ENCODE measurements at regions not wholly inside any gene's neighbourhood (a gene's known extent, or its start where the extent isn't known, plus 50 kb on each side); places are given as distances from the start of the nearest gene placed in this dataset.

DNA sequence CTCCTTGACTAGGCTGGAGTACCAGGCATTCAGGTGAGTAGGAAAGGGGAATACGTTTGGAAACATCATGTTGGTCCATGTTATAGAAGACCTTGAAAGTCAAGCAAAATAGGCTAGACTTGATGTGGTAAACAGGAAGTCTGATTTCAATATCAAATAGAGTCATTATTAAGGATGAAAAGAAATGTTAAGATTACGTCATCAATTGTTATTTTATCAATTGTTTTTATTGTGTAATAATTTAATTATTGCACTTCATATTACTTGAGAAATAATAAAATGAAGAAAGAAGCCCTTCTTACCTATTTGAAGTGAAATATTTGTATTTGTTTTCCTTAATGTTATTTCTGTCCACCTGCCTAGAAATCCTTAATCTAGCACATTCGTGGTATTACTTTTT lies 361.0 kb upstream of the HAND2 start:
- Mint-ChIP-seq H3K4me3 (no peak overlapping the region), H3K36me3 (ENCODE audit: insufficient read depth in 1 of 3, low read depth in 3 of 3) (0 out of 7 replicates have a peak, but pooled peaks cover 0 to 3% (median 0%) of the 10 kb centered on the region in 3 experiments), H3K27ac (no peak overlapping the region), H3K4me1 (no peaks in the 10 kb centered on the region), H3K27me3 (ENCODE audit: low read depth) (no peaks in the 10 kb centered on the region), H3K9me3 (peaks cover 6 to 10% of the 10 kb centered on the region in 2 experiments; a peak in 4 of 5 replicates)
- Histone ChIP-seq H3K9ac (ENCODE audit: extremely low read depth, insufficient read length, low read length) (no peak overlapping the region), H3K79me1 (ENCODE audit: insufficient read depth, low read depth, low read length, poor library complexity, severe bottlenecking) (no peaks in the 10 kb centered on the region), H4K91ac (ENCODE audit: insufficient read length, low read depth, low read length) (no peak overlapping the region), H2AFZ (ENCODE audit: low read length) (no peak overlapping the region), H4K20me1 (ENCODE audit: control insufficient read depth, insufficient read depth, insufficient read length) (no peaks in the 10 kb centered on the region), H2BK15ac (ENCODE audit: low read depth, low read length) (no peak overlapping the region), H3K23ac (ENCODE audit: insufficient read length, low read depth, low read length) (no peak overlapping the region), H2BK12ac (ENCODE audit: insufficient read length, low read depth, low read length) (no peak overlapping the region), H2BK20ac (ENCODE audit: low read depth, low read length, poor library complexity, severe bottlenecking) (no peak overlapping the region), H2AK5ac (ENCODE audit: insufficient read length, low read length) (no peak overlapping the region), H2BK120ac (ENCODE audit: low read depth, low read length, poor library complexity, severe bottlenecking) (no peak overlapping the region), H3K56ac (ENCODE audit: insufficient read length, low read depth, low read length) (no peak overlapping the region), H3K4me1 (ENCODE audit: insufficient read depth, low read length) (no peaks in the 10 kb centered on the region), H3K27me3 (ENCODE audit: insufficient read depth, low read length) (no peaks in the 10 kb centered on the region), H3K27ac (ENCODE audit: insufficient read length, low read depth, low read length) (no peak overlapping the region), H3K79me2 (ENCODE audit: insufficient read depth, low read length) (no peaks in the 10 kb centered on the region), H3K4me2 (ENCODE audit: insufficient read depth, insufficient read length, low read length) (no peak overlapping the region), H3K18ac (ENCODE audit: insufficient read length, low read depth, low read length) (no peak overlapping the region), H4K5ac (ENCODE audit: insufficient read length, low read depth, low read length) (no peak overlapping the region), H3T11ph (ENCODE audit: low read length) (no peak overlapping the region), H4K8ac (replicated peaks; ENCODE audit: insufficient read length, low read depth, low read length) (no peak overlapping the region), H3K23me2 (ENCODE audit: insufficient read length, low read depth, low read length, poor library complexity, severe bottlenecking) (no peaks in the 10 kb centered on the region), H3K4ac (ENCODE audit: low read depth, low read length) (no peak overlapping the region), H3K9me3 (ENCODE audit: control insufficient read depth, low read depth, low read length) (no peaks in the 10 kb centered on the region), H2BK5ac (ENCODE audit: insufficient read length, low read length) (no peak overlapping the region), H3K14ac (ENCODE audit: insufficient read depth, low read length) (no peak overlapping the region)
- WGBS (ENCODE audit: extremely low coverage, insufficient read length, low lambda C conversion rate), result no CpG with 5 or more reads among the region's 3 CpGs
- no peak for DNase-seq
- TF ChIP-seq, protein P1, sequence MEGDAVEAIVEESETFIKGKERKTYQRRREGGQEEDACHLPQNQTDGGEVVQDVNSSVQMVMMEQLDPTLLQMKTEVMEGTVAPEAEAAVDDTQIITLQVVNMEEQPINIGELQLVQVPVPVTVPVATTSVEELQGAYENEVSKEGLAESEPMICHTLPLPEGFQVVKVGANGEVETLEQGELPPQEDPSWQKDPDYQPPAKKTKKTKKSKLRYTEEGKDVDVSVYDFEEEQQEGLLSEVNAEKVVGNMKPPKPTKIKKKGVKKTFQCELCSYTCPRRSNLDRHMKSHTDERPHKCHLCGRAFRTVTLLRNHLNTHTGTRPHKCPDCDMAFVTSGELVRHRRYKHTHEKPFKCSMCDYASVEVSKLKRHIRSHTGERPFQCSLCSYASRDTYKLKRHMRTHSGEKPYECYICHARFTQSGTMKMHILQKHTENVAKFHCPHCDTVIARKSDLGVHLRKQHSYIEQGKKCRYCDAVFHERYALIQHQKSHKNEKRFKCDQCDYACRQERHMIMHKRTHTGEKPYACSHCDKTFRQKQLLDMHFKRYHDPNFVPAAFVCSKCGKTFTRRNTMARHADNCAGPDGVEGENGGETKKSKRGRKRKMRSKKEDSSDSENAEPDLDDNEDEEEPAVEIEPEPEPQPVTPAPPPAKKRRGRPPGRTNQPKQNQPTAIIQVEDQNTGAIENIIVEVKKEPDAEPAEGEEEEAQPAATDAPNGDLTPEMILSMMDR (conservative IDR thresholded peaks at IDR 0.05), result no peak
